Breast epithelium (tissue), 4 donors: ENCODE measurements at regions not wholly inside any gene's neighbourhood (a gene's known extent, or its start where the extent isn't known, plus 50 kb on each side); places are given as distances from the start of the nearest gene placed in this dataset.

Source experiments
- DNase-seq, 2 donors: peaks; one replicate each; pipeline ENCODE4 v3.0.0-alpha.2; 2019; ENCODE audit warnings: low spot score in 2 of 2
- H3K27ac ChIP-seq, 2 donors: fragments of 200-600 bp; sonication (generic) in 1 of 2; one replicate each; pipeline ENCODE4 v1.5.1; 2016 to 2019; ENCODE audit warnings: mild to moderate bottlenecking in 1 of 2
- H3K27me3 ChIP-seq, 2 donors: fragments of 200-600 bp; sonication (generic) in 1 of 2; one replicate each; pipeline versions ENCODE4 v1.5.1 to v1.6.0; 2017 to 2019; ENCODE audit warnings: control low read depth in 1 of 2, mild to moderate bottlenecking in 1 of 2
- H3K36me3 ChIP-seq: fragments of 200-600 bp; one replicate; pipeline ENCODE4 v1.5.1; 2019
- H3K4me1 ChIP-seq, 2 donors: fragments of 200-600 bp; sonication (generic); one replicate each; pipeline ENCODE4 v1.5.1; 2016 to 2019; ENCODE audit warnings: control low read depth in 1 of 2
- H3K4me3 ChIP-seq, 3 donors: fragments of 200-600 bp; sonication (generic); 1 replicate in 2 of 3; 2 replicates in 1 of 3; pipeline ENCODE4 v1.5.1; 2016 to 2019; ENCODE audit warnings: mild to moderate bottlenecking in 3 of 3, moderate library complexity in 2 of 3
- H3K9me3 ChIP-seq, 2 donors: fragments of 200-600 bp; sonication (generic) in 1 of 2; one replicate each; pipeline ENCODE4 v1.5.1; 2016 to 2019; ENCODE audit warnings: control low read depth in 1 of 2
- POLR2A ChIP-seq: fragments of 450-650 bp; IDR thresholded peaks from one replicate; pipeline ENCODE4 v1.6.1; 2016; ENCODE audit warnings: antibody characterized with exemption, mild to moderate bottlenecking, moderate library complexity
- POLR2AphosphoS5 ChIP-seq, 3 donors: sonication (generic); formaldehyde crosslinking; IDR thresholded peaks; one replicate each; pipeline ENCODE4 v1.6.1; 2017; ENCODE audit warnings: antibody characterized with exemption in 3 of 3
- intact Hi-C: fragments of 100-400 bp; cut with DNase I; formaldehyde crosslinking; loops from one replicate; pipeline ENCODE4 v1.15.1; 2023; ENCODE audit warnings: low total_unique reads
- TF ChIP-seq, protein P1 (sequence below), 3 donors: fragments of 450-650 bp; IDR thresholded peaks; one replicate each; pipeline ENCODE4 v1.5.1; 2016 to 2017; ENCODE audit warnings: antibody characterized with exemption in 3 of 3, mild to moderate bottlenecking in 3 of 3, moderate library complexity in 3 of 3

GRCh38 chr5:57102189-57102904 lies 71.5 kb upstream of the GPBP1 start:
- Histone ChIP-seq H3K27ac (no peak overlapping the region), H3K4me1 (no peaks in the 10 kb centered on the region), H3K27me3 (no peaks in the 10 kb centered on the region), H3K36me3 (no peaks in the 10 kb centered on the region), H3K4me3 (no peak overlapping the region), H3K9me3 (peaks cover 6 to 7% of the 10 kb centered on the region in 2 donors)
- TF ChIP-seq POLR2A (no peak), POLR2AphosphoS5 (IDR thresholded peaks at IDR 0.05) (no peak)
- TF ChIP-seq, protein P1, sequence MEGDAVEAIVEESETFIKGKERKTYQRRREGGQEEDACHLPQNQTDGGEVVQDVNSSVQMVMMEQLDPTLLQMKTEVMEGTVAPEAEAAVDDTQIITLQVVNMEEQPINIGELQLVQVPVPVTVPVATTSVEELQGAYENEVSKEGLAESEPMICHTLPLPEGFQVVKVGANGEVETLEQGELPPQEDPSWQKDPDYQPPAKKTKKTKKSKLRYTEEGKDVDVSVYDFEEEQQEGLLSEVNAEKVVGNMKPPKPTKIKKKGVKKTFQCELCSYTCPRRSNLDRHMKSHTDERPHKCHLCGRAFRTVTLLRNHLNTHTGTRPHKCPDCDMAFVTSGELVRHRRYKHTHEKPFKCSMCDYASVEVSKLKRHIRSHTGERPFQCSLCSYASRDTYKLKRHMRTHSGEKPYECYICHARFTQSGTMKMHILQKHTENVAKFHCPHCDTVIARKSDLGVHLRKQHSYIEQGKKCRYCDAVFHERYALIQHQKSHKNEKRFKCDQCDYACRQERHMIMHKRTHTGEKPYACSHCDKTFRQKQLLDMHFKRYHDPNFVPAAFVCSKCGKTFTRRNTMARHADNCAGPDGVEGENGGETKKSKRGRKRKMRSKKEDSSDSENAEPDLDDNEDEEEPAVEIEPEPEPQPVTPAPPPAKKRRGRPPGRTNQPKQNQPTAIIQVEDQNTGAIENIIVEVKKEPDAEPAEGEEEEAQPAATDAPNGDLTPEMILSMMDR (IDR thresholded peaks at IDR 0.05), result no peak
- intact Hi-C loops, result no loop called here
- no peak for DNase-seq

DNA sequence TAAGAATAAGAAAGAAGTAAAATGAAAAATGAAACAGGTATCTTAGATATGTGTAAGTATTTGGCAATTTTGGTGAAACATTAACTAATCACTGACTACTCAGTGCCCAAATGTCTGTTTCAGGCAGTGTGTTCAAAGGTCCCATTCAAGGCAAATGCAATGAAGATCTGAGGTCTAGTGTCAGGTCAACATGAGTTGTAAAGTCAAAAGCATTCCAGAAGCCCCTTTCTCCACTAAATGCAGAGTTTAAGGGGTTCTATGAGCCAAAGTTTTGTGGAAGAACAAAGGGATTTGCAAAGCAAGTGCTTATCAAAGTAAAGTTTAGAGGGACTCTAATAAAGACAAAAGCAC lies 71.0 kb upstream of the GPBP1 start:
- TF ChIP-seq POLR2A, result no peak
- TF ChIP-seq, protein P1 (IDR thresholded peaks at IDR 0.05), result no peak
- no peak for TF ChIP-seq POLR2AphosphoS5 (IDR thresholded peaks at IDR 0.05)
- intact Hi-C loops, result no loop called here
- Histone ChIP-seq H3K4me3 (no peak overlapping the region), H3K9me3 (peaks cover under 1 to 4% of the 10 kb centered on the region in 2 donors), H3K27me3 (no peaks in the 10 kb centered on the region), H3K27ac (no peak overlapping the region), H3K36me3 (no peaks in the 10 kb centered on the region), H3K4me1 (no peaks in the 10 kb centered on the region)
- no peak for DNase-seq

GRCh38 chr5:57103317-57103907 lies 70.4 kb upstream of the GPBP1 start:
- no peak overlapping the region for H3K4me3 ChIP-seq
- H3K27me3 ChIP-seq, result no peaks in the 10 kb centered on the region
- no peak for TF ChIP-seq POLR2AphosphoS5 (IDR thresholded peaks at IDR 0.05)
- no peak for TF ChIP-seq POLR2A
- TF ChIP-seq, protein P1 (IDR thresholded peaks at IDR 0.05), result no peak
- no peak overlapping the region for H3K27ac ChIP-seq
- no peaks in the 10 kb centered on the region for H3K36me3 ChIP-seq
- DNase-seq, result no peak
- peaks cover 0 to 4% of the 10 kb centered on the region in 2 donors for H3K9me3 ChIP-seq
- no peaks in the 10 kb centered on the region for H3K4me1 ChIP-seq
- intact Hi-C loops, result no loop called here

DNA sequence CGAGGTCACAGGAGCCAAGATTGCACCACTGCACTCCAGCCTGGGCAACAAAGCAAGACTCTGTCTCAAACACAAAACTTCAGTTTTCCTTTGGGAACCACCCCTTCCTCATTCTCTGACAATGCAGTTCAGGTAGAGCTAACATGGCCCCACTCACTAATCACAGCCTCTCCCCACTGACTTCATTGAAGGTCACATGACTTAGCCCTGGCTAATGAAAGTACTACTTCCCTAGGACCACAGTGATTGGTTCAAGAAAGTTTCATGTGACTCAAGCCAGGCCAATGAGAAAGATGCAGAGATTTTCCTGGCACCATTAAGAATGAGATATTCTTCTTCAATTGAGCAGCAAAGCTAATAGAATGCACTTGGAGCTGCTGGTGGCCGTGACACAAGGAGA lies 67.2 kb upstream of the GPBP1 start:
- TF ChIP-seq, protein P1 (IDR thresholded peaks at IDR 0.05), result no peak
- TF ChIP-seq POLR2AphosphoS5 (IDR thresholded peaks at IDR 0.05), result no peak
- TF ChIP-seq POLR2A, result no peak
- H3K27me3 ChIP-seq, result no peaks in the 10 kb centered on the region
- no peaks in the 10 kb centered on the region for H3K9me3 ChIP-seq
- DNase-seq, result no peak
- H3K36me3 ChIP-seq, result no peaks in the 10 kb centered on the region
- intact Hi-C loops, result no loop called here
- H3K27ac ChIP-seq, result no peak overlapping the region
- no peaks in the 10 kb centered on the region for H3K4me1 ChIP-seq
- H3K4me3 ChIP-seq, result no peak overlapping the region

GRCh38 chr5:57111993-57112392 lies 61.9 kb upstream of the GPBP1 start:
- no peak overlapping the region for H3K4me3 ChIP-seq
- H3K36me3 ChIP-seq, result no peaks in the 10 kb centered on the region
- TF ChIP-seq POLR2A (no peak), POLR2AphosphoS5 (IDR thresholded peaks at IDR 0.05) (no peak)
- TF ChIP-seq, protein P1 (IDR thresholded peaks at IDR 0.05), result no peak
- intact Hi-C loops, result loop anchor here (5.0 kb wide), 1 partner anchor 330 kb away; no protein-coding TSS in a partner anchor
- no peaks in the 10 kb centered on the region for H3K9me3 ChIP-seq
- DNase-seq, result no peak
- no peaks in the 10 kb centered on the region for H3K4me1 ChIP-seq
- H3K27me3 ChIP-seq, result no peaks in the 10 kb centered on the region
- H3K27ac ChIP-seq, result no peak overlapping the region
